HEK293T (cell line): ENCODE measurements at regions not wholly inside any gene's neighbourhood (a gene's known extent, or its start where the extent isn't known, plus 50 kb on each side); places are given as distances from the start of the nearest gene placed in this dataset.

Source experiments
- FOXA1 ChIP-seq: fragments of 450-650 bp; IDR thresholded peaks from 2 replicates; pipeline ENCODE4 v1.6.1; 2016; ENCODE audit warnings: mild to moderate bottlenecking
- NFRKB ChIP-seq: fragments of 450-650 bp; IDR thresholded peaks from 2 replicates; pipeline ENCODE4 v1.6.1; 2016; ENCODE audit warnings: mild to moderate bottlenecking, moderate library complexity
- SUZ12 ChIP-seq: fragments of 450-650 bp; IDR thresholded peaks from 2 replicates; pipeline ENCODE4 v1.6.1; 2016; ENCODE audit warnings: mild to moderate bottlenecking
- ZNF384 ChIP-seq: fragments of 450-650 bp; IDR thresholded peaks from 2 replicates; pipeline ENCODE4 v1.6.1; 2016

DNA sequence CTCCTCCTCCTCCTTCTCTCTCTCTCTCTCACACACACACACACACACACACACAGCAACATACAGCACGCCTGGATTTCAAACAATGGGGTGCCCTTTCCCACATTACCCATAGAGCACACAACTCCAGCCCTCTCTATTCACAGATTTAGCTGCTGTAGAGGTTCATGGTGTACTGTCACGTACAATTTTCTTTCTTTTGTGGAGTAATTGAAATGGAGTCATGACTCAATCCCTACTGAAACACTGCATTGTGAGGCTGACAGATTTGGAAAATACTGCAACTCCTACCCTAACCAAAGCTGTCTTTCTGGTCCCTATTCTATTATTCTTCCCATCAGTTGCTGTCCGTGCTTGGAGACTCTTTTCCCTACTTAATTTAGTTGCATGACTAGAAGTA lies 166.9 kb downstream of the EDN1 start:
- TF ChIP-seq SUZ12 (no peak), ZNF384 (no peak), FOXA1 (no peak), NFRKB (no peak)
